ENCODE measurements at regions not wholly inside any gene's neighbourhood (a gene's known extent, or its start where the extent isn't known, plus 50 kb on each side); places are given as distances from the start of the nearest gene placed in this dataset.

GRCh38 chr6:105774247-105774646, 311.9 kb upstream of the PRDM1 start:
- H3K9me3 ChIP-seq (replicated peaks in 1 of 2; ENCODE audit: control insufficient read depth in 1 of 2, insufficient read depth in 1 of 2, low read length in 2 of 2): peaks cover 0 to 8% of the 10 kb centered on the region in 2 donors
- intact Hi-C loops (cut with micrococcal nuclease): no loop called here
- peaks cover 15% of the 10 kb centered on the region for H3K4me1 Mint-ChIP-seq
- TF ChIP-seq CTCF (IDR thresholded peaks at IDR 0.05): no peak
- no peak for DNase-seq
- H2AFZ ChIP-seq (ENCODE audit: insufficient read depth, low read depth, low read length, poor library complexity, severe bottlenecking): no peak overlapping the region
- no peak overlapping the region for H3K27ac Mint-ChIP-seq
- no peaks in the 10 kb centered on the region for H3K79me2 ChIP-seq (ENCODE audit: insufficient read depth, low read length)
- no peaks in the 10 kb centered on the region for H3K27me3 ChIP-seq (ENCODE audit: control insufficient read depth in 2 of 2, insufficient read depth in 2 of 2, low read length in 2 of 2)
- no peaks in the 10 kb centered on the region for H3K27me3 Mint-ChIP-seq (ENCODE audit: low read depth in 3 of 3)
- no peak overlapping the region for H3K4me3 ChIP-seq (replicated peaks in 1 of 3; ENCODE audit: low read depth in 2 of 3, low read length in 3 of 3)
- no peaks in the 10 kb centered on the region for H3K36me3 ChIP-seq (replicated peaks in 1 of 2; ENCODE audit: control insufficient read depth in 1 of 2, insufficient read depth in 2 of 2, low read length in 2 of 2)
- H3K4me3 Mint-ChIP-seq: no peak overlapping the region
- no CpG with 5 or more reads among the region's 1 CpG for WGBS (ENCODE audit: insufficient coverage)
- H3K9ac ChIP-seq (ENCODE audit: insufficient read depth, low read length, poor library complexity, severe bottlenecking): no peak overlapping the region
- no peak overlapping the region for H3K27ac ChIP-seq (ENCODE audit: low read depth in 1 of 2, low read length in 2 of 2)
- peaks cover 0 to 12% (median 7%) of the 10 kb centered on the region in 7 donors for H3K9me3 Mint-ChIP-seq
- peaks cover 9 to 13% of the 10 kb centered on the region in 2 donors for H3K4me1 ChIP-seq (ENCODE audit: control insufficient read depth in 1 of 2, insufficient read depth in 2 of 2, low read length in 2 of 2)
- no peak overlapping the region for H3K4me2 ChIP-seq (replicated peaks; ENCODE audit: extremely low read depth, low read length, poor library complexity, severe bottlenecking)
- no peaks in the 10 kb centered on the region for H4K20me1 ChIP-seq (ENCODE audit: insufficient read depth, low read length)
- H3K36me3 Mint-ChIP-seq: peaks cover 0 to 3% of the 10 kb centered on the region in 2 donors

- no peak for DNase-seq
- H3K36me3 ChIP-seq (replicated peaks in 1 of 2; ENCODE audit: control insufficient read depth in 1 of 2, insufficient read depth in 2 of 2, low read length in 2 of 2): no peaks in the 10 kb centered on the region
- peaks cover 0 to 8% of the 10 kb centered on the region in 2 donors for H3K9me3 ChIP-seq (replicated peaks in 1 of 2; ENCODE audit: control insufficient read depth in 1 of 2, insufficient read depth in 1 of 2, low read length in 2 of 2)
- H3K4me3 ChIP-seq (replicated peaks in 1 of 3; ENCODE audit: low read depth in 2 of 3, low read length in 3 of 3): no peak overlapping the region
- Mint-ChIP-seq H3K27ac (no peak overlapping the region), H3K4me1 (no peaks in the 10 kb centered on the region), H3K9me3 (peaks cover 0 to 9% (median 7%) of the 10 kb centered on the region in 7 donors), H3K36me3 (peaks cover 0 to 3% of the 10 kb centered on the region in 2 donors), H3K27me3 (ENCODE audit: low read depth in 3 of 3) (no peaks in the 10 kb centered on the region), H3K4me3 (no peak overlapping the region)
- WGBS (ENCODE audit: insufficient coverage): no CpG with 5 or more reads among the region's 1 CpG
- H3K27me3 ChIP-seq (ENCODE audit: control insufficient read depth in 2 of 2, insufficient read depth in 2 of 2, low read length in 2 of 2): no peaks in the 10 kb centered on the region
- no peaks in the 10 kb centered on the region for H3K79me2 ChIP-seq (ENCODE audit: insufficient read depth, low read length)
- TF ChIP-seq CTCF (IDR thresholded peaks at IDR 0.05): no peak
- intact Hi-C loops (cut with micrococcal nuclease): no loop called here
- H3K4me1 ChIP-seq (ENCODE audit: control insufficient read depth in 1 of 2, insufficient read depth in 2 of 2, low read length in 2 of 2): no peaks in the 10 kb centered on the region
- no peak overlapping the region for H3K27ac ChIP-seq (ENCODE audit: low read depth in 1 of 2, low read length in 2 of 2)
- no peak overlapping the region for H3K4me2 ChIP-seq (replicated peaks; ENCODE audit: extremely low read depth, low read length, poor library complexity, severe bottlenecking)
- no peak overlapping the region for H2AFZ ChIP-seq (ENCODE audit: insufficient read depth, low read depth, low read length, poor library complexity, severe bottlenecking)
- no peak overlapping the region for H3K9ac ChIP-seq (ENCODE audit: insufficient read depth, low read length, poor library complexity, severe bottlenecking)
- H4K20me1 ChIP-seq (ENCODE audit: insufficient read depth, low read length): no peaks in the 10 kb centered on the region
Observed at GRCh38 chr6:105771313-105771970, 314.7 kb upstream of the PRDM1 start.
